Keratinocyte (primary cell): ENCODE measurements at regions not wholly inside any gene's neighbourhood (a gene's known extent, or its start where the extent isn't known, plus 50 kb on each side); places are given as distances from the start of the nearest gene placed in this dataset.

ENCODE experiments used
- DNase-seq: peaks from one replicate; pipeline ENCODE4 v3.0.0-alpha.2; 2011; ENCODE audit warnings: low read depth, missing footprints, low spot score
- FAIRE-seq: peaks from 2 replicates; lab custom pipeline; 2011; peaks lifted over from hg19 to GRCh38; lab: Jason Lieb, UNC
- H2AFZ ChIP-seq: 2 replicates; pipeline ENCODE4 v1.6.0; 2012; ENCODE audit warnings: low read length, control low read depth, inconsistent platforms; ENCODE audit not compliant: control insufficient read depth
- H3K27ac ChIP-seq: 2 replicates; pipeline ENCODE4 v1.5.1; 2011; ENCODE audit warnings: low read length; ENCODE audit not compliant: control insufficient read depth, insufficient read depth
- H3K27me3 ChIP-seq: 3 replicates; pipeline ENCODE4 v1.6.0; 2011; ENCODE audit warnings: low read length; ENCODE audit not compliant: control insufficient read depth, insufficient read depth; ENCODE audit errors: extremely low read depth
- H3K36me3 ChIP-seq, 2 experiments: 2 replicates in 1 of 2; 3 replicates in 1 of 2; pipeline ENCODE4 v1.5.1; 2011; ENCODE audit warnings: low read length in 2 of 2, mild to moderate bottlenecking in 1 of 2; ENCODE audit not compliant: control insufficient read depth in 2 of 2, insufficient read depth in 2 of 2; ENCODE audit errors: extremely low read depth in 1 of 2
- H3K4me1 ChIP-seq: 3 replicates; pipeline ENCODE4 v1.5.1; 2011; ENCODE audit warnings: low read length; ENCODE audit not compliant: control insufficient read depth, insufficient read depth; ENCODE audit errors: extremely low read depth
- H3K4me2 ChIP-seq: 3 replicates; pipeline ENCODE4 v1.6.0; 2011; ENCODE audit warnings: low read depth, low read length; ENCODE audit not compliant: control insufficient read depth, insufficient read depth; ENCODE audit errors: extremely low read depth
- H3K4me3 ChIP-seq, 3 experiments: fragments of 200-600 bp in 1 of 3; sonication (generic) in 1 of 3; 2 replicates in 2 of 3; 3 replicates in 1 of 3; pipeline ENCODE4 v1.5.1; 2011 to 2016; ENCODE audit warnings: low read length in 3 of 3, mild to moderate bottlenecking in 3 of 3, control low read depth in 2 of 3, inconsistent platforms in 1 of 3, low read depth in 1 of 3, mixed read lengths in 1 of 3, mixed run types in 1 of 3, moderate library complexity in 1 of 3; ENCODE audit not compliant: control insufficient read depth in 2 of 3, insufficient read depth in 2 of 3; ENCODE audit errors: extremely low read depth in 1 of 3
- H3K79me2 ChIP-seq: 2 replicates; pipeline ENCODE4 v1.6.0; 2012; ENCODE audit warnings: low read length; ENCODE audit not compliant: control insufficient read depth, insufficient read depth
- H3K9ac ChIP-seq: 3 replicates; pipeline ENCODE4 v1.6.0; 2011; ENCODE audit warnings: low read length; ENCODE audit not compliant: control insufficient read depth, insufficient read depth; ENCODE audit errors: extremely low read depth
- H3K9me1 ChIP-seq: 3 replicates; pipeline ENCODE4 v1.6.0; 2011; ENCODE audit warnings: low read length; ENCODE audit not compliant: control insufficient read depth, insufficient read depth; ENCODE audit errors: extremely low read depth
- H3K9me3 ChIP-seq: 2 replicates; pipeline ENCODE4 v1.5.1; 2012; ENCODE audit warnings: low read depth, low read length; ENCODE audit not compliant: control insufficient read depth
- H4K20me1 ChIP-seq: 3 replicates; pipeline ENCODE4 v1.6.0; 2011; ENCODE audit warnings: low read length; ENCODE audit not compliant: control insufficient read depth, insufficient read depth; ENCODE audit errors: extremely low read depth
- EZH2 ChIP-seq: IDR thresholded peaks from one replicate; pipeline ENCODE4 v1.6.1; 2012; ENCODE audit warnings: inconsistent platforms, mild to moderate bottlenecking, low read length, moderate library complexity
- dilution Hi-C: fragments of 300-500 bp; cut with MboI; formaldehyde crosslinking; loops from one replicate; pipeline ENCODE4 v1.7.0; 2020; ENCODE audit warnings: low sequenced_read_pairs; ENCODE audit not compliant: extremely low pct_ligation_motif_present
- TF ChIP-seq, protein P1 (sequence below), 3 experiments: IDR thresholded peaks in 1 of 3; conservative IDR thresholded peaks in 1 of 3; optimal IDR thresholded peaks in 1 of 3; 2 replicates in 2 of 3; 3 replicates in 1 of 3; pipeline versions ENCODE3 to v1.5.1; 2011; ENCODE audit warnings: low read length in 3 of 3, mild to moderate bottlenecking in 3 of 3, moderate library complexity in 2 of 3, control low read depth in 1 of 3, inconsistent platforms in 1 of 3; ENCODE audit not compliant: insufficient read depth in 2 of 3; ENCODE audit errors: extremely low read depth in 1 of 3

DNA sequence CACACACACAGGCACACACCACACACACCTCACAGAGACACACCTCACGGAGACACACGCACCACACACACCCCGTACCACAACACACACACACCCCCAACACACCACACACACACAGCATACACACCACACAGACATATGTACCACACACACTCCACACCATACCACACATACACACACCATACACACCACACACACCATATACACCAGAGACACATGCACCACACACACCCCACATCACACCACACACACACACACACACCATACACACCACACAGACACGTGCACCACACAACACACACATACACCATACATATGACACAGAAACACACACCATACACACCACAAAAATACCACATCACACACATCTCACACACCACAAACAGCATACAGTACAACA is 850.7 kb downstream of the RNF144A start:
- H3K4me2 ChIP-seq, result no peak overlapping the region
- no peak overlapping the region for H3K27ac ChIP-seq
- no peak overlapping the region for H3K4me3 ChIP-seq
- DNase-seq (no peak), FAIRE-seq (no peak)
- dilution Hi-C loops, result no loop called here
- H3K36me3 ChIP-seq, result no peaks in the 10 kb centered on the region
- no peaks in the 10 kb centered on the region for H3K79me2 ChIP-seq
- H3K9me3 ChIP-seq, result peaks cover 4% of the 10 kb centered on the region
- TF ChIP-seq, protein P1, sequence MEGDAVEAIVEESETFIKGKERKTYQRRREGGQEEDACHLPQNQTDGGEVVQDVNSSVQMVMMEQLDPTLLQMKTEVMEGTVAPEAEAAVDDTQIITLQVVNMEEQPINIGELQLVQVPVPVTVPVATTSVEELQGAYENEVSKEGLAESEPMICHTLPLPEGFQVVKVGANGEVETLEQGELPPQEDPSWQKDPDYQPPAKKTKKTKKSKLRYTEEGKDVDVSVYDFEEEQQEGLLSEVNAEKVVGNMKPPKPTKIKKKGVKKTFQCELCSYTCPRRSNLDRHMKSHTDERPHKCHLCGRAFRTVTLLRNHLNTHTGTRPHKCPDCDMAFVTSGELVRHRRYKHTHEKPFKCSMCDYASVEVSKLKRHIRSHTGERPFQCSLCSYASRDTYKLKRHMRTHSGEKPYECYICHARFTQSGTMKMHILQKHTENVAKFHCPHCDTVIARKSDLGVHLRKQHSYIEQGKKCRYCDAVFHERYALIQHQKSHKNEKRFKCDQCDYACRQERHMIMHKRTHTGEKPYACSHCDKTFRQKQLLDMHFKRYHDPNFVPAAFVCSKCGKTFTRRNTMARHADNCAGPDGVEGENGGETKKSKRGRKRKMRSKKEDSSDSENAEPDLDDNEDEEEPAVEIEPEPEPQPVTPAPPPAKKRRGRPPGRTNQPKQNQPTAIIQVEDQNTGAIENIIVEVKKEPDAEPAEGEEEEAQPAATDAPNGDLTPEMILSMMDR (optimal IDR thresholded peaks at IDR 0.05 in 1 of 3, IDR thresholded peaks at IDR 0.05 in 1 of 3, conservative IDR thresholded peaks at IDR 0.05 in 1 of 3; ENCODE audit: extremely low read depth in 1 of 3, insufficient read depth in 2 of 3, low read length in 3 of 3), result no peak
- TF ChIP-seq EZH2, result no peak
- no peak overlapping the region for H2AFZ ChIP-seq
- H3K4me1 ChIP-seq, result peaks cover 2% of the 10 kb centered on the region
- no peak overlapping the region for H3K9ac ChIP-seq
- H3K27me3 ChIP-seq, result no peaks in the 10 kb centered on the region
- H3K9me1 ChIP-seq, result no peaks in the 10 kb centered on the region
- H4K20me1 ChIP-seq, result no peaks in the 10 kb centered on the region

DNA sequence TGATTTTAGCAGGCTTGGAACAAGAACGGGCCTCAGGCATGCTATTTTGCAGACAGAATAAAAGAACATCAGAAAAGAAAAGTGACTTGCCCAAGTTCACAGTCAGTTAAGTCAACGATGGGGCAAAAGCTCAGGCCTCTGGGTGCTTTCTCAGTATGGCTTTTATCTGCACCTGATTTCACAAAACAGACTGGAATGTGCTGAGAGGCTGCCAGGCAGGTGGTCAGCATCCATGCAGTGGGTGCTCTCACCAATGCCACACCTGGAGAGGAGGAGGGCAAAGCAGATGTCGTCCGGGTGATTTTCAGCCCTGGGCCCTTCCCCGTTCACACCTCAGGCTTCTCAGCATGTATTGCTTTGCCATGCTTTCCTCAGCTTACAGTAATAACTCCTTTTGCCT is 854.6 kb downstream of the RNF144A start:
- dilution Hi-C loops, result no loop called here
- TF ChIP-seq, protein P1 (optimal IDR thresholded peaks at IDR 0.05 in 1 of 3, IDR thresholded peaks at IDR 0.05 in 1 of 3, conservative IDR thresholded peaks at IDR 0.05 in 1 of 3; ENCODE audit: extremely low read depth in 1 of 3, insufficient read depth in 2 of 3, low read length in 3 of 3), result no peak
- no peak for TF ChIP-seq EZH2
- FAIRE-seq (no peak), DNase-seq (no peak)
- Histone ChIP-seq H3K27me3 (no peaks in the 10 kb centered on the region), H3K4me1 (peaks cover 14% of the 10 kb centered on the region), H3K36me3 (no peaks in the 10 kb centered on the region), H3K27ac (no peak overlapping the region), H2AFZ (no peak overlapping the region), H3K79me2 (no peaks in the 10 kb centered on the region), H3K9me3 (no peaks in the 10 kb centered on the region), H3K4me2 (no peak overlapping the region), H3K9me1 (no peaks in the 10 kb centered on the region), H3K4me3 (no peak overlapping the region), H3K9ac (no peak overlapping the region), H4K20me1 (no peaks in the 10 kb centered on the region)
